H9 (cell line): ENCODE measurements at regions not wholly inside any gene's neighbourhood (a gene's known extent, or its start where the extent isn't known, plus 50 kb on each side); places are given as distances from the start of the nearest gene placed in this dataset.

ENCODE experiments used
- DNase-seq: peaks from one replicate; pipeline ENCODE4 v3.0.0-alpha.2; 2017
- H2AFZ ChIP-seq: one replicate; pipeline ENCODE4 v1.6.1; 2013; ENCODE audit warnings: mild to moderate bottlenecking, low read length, control low read depth, moderate library complexity
- H2AK5ac ChIP-seq: 2 replicates; pipeline ENCODE4 v1.6.1; 2013; ENCODE audit warnings: low read length, control low read depth, mixed read lengths; ENCODE audit not compliant: insufficient read length
- H2BK120ac ChIP-seq: one replicate; pipeline ENCODE4 v1.6.1; 2013; ENCODE audit warnings: low read depth, mild to moderate bottlenecking, low read length, control low read depth, inconsistent platforms; ENCODE audit not compliant: poor library complexity, severe bottlenecking
- H2BK12ac ChIP-seq: 2 replicates; pipeline ENCODE4 v1.6.1; 2013; ENCODE audit warnings: low read length, control low read depth, mixed read lengths, low read depth; ENCODE audit not compliant: insufficient read length
- H2BK15ac ChIP-seq: 2 replicates; pipeline ENCODE4 v1.6.1; 2013; ENCODE audit warnings: low read depth, low read length, control low read depth
- H2BK20ac ChIP-seq: one replicate; pipeline ENCODE4 v1.6.1; 2013; ENCODE audit warnings: low read depth, mild to moderate bottlenecking, low read length, control low read depth, inconsistent platforms; ENCODE audit not compliant: poor library complexity, severe bottlenecking
- H2BK5ac ChIP-seq: 2 replicates; pipeline ENCODE4 v1.6.1; 2013; ENCODE audit warnings: low read length, control low read depth, mixed read lengths; ENCODE audit not compliant: insufficient read length
- H3K14ac ChIP-seq: 2 replicates; pipeline ENCODE4 v1.6.1; 2013; ENCODE audit warnings: low read length, control low read depth; ENCODE audit not compliant: insufficient read depth
- H3K18ac ChIP-seq: 2 replicates; pipeline ENCODE4 v1.6.1; 2013; ENCODE audit warnings: low read depth, mild to moderate bottlenecking, mixed read lengths, low read length, control low read depth; ENCODE audit not compliant: insufficient read length
- H3K23ac ChIP-seq: 2 replicates; pipeline ENCODE4 v1.6.1; 2013; ENCODE audit warnings: low read length, control low read depth, mixed read lengths, low read depth; ENCODE audit not compliant: insufficient read length
- H3K23me2 ChIP-seq: 2 replicates; pipeline ENCODE4 v1.6.1; 2013; ENCODE audit warnings: low read depth, mild to moderate bottlenecking, mixed read lengths, low read length, control low read depth; ENCODE audit not compliant: insufficient read length, poor library complexity, severe bottlenecking
- H3K27ac ChIP-seq: 2 replicates; pipeline ENCODE4 v1.5.1; 2013; ENCODE audit warnings: low read length, control low read depth, mixed read lengths, low read depth; ENCODE audit not compliant: insufficient read length
- H3K27me3 ChIP-seq: 2 replicates; pipeline ENCODE4 v1.6.1; 2013; ENCODE audit warnings: low read length, control low read depth, inconsistent platforms; ENCODE audit not compliant: insufficient read depth
- H3K4ac ChIP-seq: 2 replicates; pipeline ENCODE4 v1.6.1; 2013; ENCODE audit warnings: low read depth, mild to moderate bottlenecking, control low read depth, inconsistent platforms, low read length, moderate library complexity
- H3K4me1 ChIP-seq: 2 replicates; pipeline ENCODE4 v1.6.1; 2013; ENCODE audit warnings: low read length, control low read depth, inconsistent platforms; ENCODE audit not compliant: insufficient read depth
- H3K4me2 ChIP-seq: 2 replicates; pipeline ENCODE4 v1.6.1; 2013; ENCODE audit warnings: low read length, control low read depth, mixed read lengths; ENCODE audit not compliant: insufficient read length, insufficient read depth
- H3K56ac ChIP-seq: 2 replicates; pipeline ENCODE4 v1.6.1; 2013; ENCODE audit warnings: low read depth, mild to moderate bottlenecking, mixed read lengths, low read length, control low read depth; ENCODE audit not compliant: insufficient read length
- H3K79me1 ChIP-seq: 2 replicates; pipeline ENCODE4 v1.6.1; 2013; ENCODE audit warnings: low read depth, mild to moderate bottlenecking, moderate library complexity, low read length, control low read depth, inconsistent platforms; ENCODE audit not compliant: insufficient read depth, poor library complexity, severe bottlenecking
- H3K79me2 ChIP-seq: 2 replicates; pipeline ENCODE4 v1.6.1; 2013; ENCODE audit warnings: low read length, control low read depth, inconsistent platforms; ENCODE audit not compliant: insufficient read depth
- H3K9ac ChIP-seq: 2 replicates; pipeline ENCODE4 v1.6.1; 2013; ENCODE audit warnings: low read length, control low read depth, mixed read lengths; ENCODE audit not compliant: insufficient read length; ENCODE audit errors: extremely low read depth
- H3K9me3 ChIP-seq: one replicate; pipeline ENCODE4 v1.6.1; 2013; ENCODE audit warnings: low read depth, low read length, inconsistent platforms; ENCODE audit not compliant: control insufficient read depth
- H3T11ph ChIP-seq: one replicate; pipeline ENCODE4 v1.6.1; 2013; ENCODE audit warnings: mild to moderate bottlenecking, low read length, control low read depth, inconsistent platforms
- H4K20me1 ChIP-seq: one replicate; pipeline ENCODE4 v1.6.1; 2013; ENCODE audit not compliant: control insufficient read depth, insufficient read length, insufficient read depth
- H4K5ac ChIP-seq: 2 replicates; pipeline ENCODE4 v1.6.1; 2013; ENCODE audit warnings: low read depth, mild to moderate bottlenecking, mixed read lengths, low read length, control low read depth; ENCODE audit not compliant: insufficient read length
- H4K8ac ChIP-seq: replicated peaks from 2 replicates; pipeline ENCODE4 v1.6.1; 2013; ENCODE audit warnings: low read length, control low read depth, mixed read lengths, low read depth; ENCODE audit not compliant: insufficient read length
- H4K91ac ChIP-seq: 2 replicates; pipeline ENCODE4 v1.6.1; 2013; ENCODE audit warnings: low read depth, mild to moderate bottlenecking, moderate library complexity, mixed read lengths, low read length, control low read depth; ENCODE audit not compliant: insufficient read length
- H3K27ac Mint-ChIP-seq, 3 experiments: 2 replicates in 2 of 3; 3 replicates in 1 of 3; pipeline ENCODE4 v1.8.0; 2020 to 2021; ENCODE audit warnings: mixed read lengths in 3 of 3, mild to moderate bottlenecking in 1 of 3, moderate library complexity in 1 of 3
- H3K27me3 Mint-ChIP-seq: 2 replicates; pipeline ENCODE4 v1.8.0; 2021; ENCODE audit warnings: low read depth, mild to moderate bottlenecking, moderate library complexity, mixed read lengths
- H3K36me3 Mint-ChIP-seq, 3 experiments: 2 replicates in 2 of 3; 3 replicates in 1 of 3; pipeline ENCODE4 v1.8.0; 2020 to 2021; ENCODE audit warnings: low read depth in 3 of 3, mixed read lengths in 3 of 3; ENCODE audit not compliant: insufficient read depth in 1 of 3
- H3K4me1 Mint-ChIP-seq, 2 experiments: 2 replicates each; pipeline ENCODE4 v1.8.0; 2020; ENCODE audit warnings: mixed read lengths in 2 of 2
- H3K4me3 Mint-ChIP-seq, 2 experiments: 2 replicates in 1 of 2; 3 replicates in 1 of 2; pipeline ENCODE4 v1.8.0; 2020 to 2021; ENCODE audit warnings: mild to moderate bottlenecking in 2 of 2, mixed read lengths in 2 of 2, moderate library complexity in 1 of 2
- H3K9me3 Mint-ChIP-seq, 2 experiments: 2 replicates in 1 of 2; 3 replicates in 1 of 2; pipeline ENCODE4 v1.8.0; 2020; ENCODE audit warnings: mild to moderate bottlenecking in 2 of 2, mixed read lengths in 2 of 2, moderate library complexity in 1 of 2
- WGBS: extraction: QIAGEN DNeasy Blood & Tissue Kit; methylation state at CpG from one replicate; pipeline ENCODE4 v1.1.7; 2013; ENCODE audit warnings: missing lambda C conversion rate, low lambda C conversion rate, mixed read lengths; ENCODE audit not compliant: insufficient read length; ENCODE audit errors: extremely low coverage; 5-methylcytosine and 5-hydroxymethylcytosine counted together
- TF ChIP-seq, protein P1 (sequence below): fragments of 200-600 bp; sonication (generic); conservative IDR thresholded peaks from 3 replicates; pipeline ENCODE4 v1.8.0; 2021; ENCODE audit warnings: antibody characterized with exemption, mild to moderate bottlenecking

DNA sequence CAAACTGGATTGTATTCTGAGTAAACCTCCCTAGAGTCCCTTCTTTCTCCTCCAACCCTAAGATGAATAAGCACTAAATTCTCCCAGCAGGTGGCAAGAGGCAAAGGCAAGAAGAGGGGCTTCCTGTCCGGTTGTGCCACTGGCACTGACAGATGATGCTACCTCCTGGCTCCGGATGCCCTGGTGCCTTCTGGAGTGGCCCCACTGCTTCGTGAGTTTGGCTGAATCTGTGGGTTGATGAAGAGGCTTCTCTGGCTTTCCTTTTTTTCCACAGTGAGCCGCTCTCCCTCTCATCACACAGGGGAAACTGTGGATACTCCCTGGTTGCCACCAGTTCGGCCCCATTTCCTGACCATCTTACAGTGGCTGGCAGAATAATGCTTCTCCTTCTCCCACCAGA, 404.7 kb downstream of the GALR1 start:
- Histone ChIP-seq H4K20me1 (no peaks in the 10 kb centered on the region), H2BK120ac (no peak overlapping the region), H3K14ac (no peak overlapping the region), H4K5ac (no peak overlapping the region), H3K4me2 (no peak overlapping the region), H3K27ac (no peak overlapping the region), H2BK12ac (no peak overlapping the region), H3K18ac (no peak overlapping the region), H3K79me2 (no peaks in the 10 kb centered on the region), H3T11ph (no peak overlapping the region), H3K27me3 (no peaks in the 10 kb centered on the region), H3K56ac (no peak overlapping the region), H3K79me1 (no peaks in the 10 kb centered on the region), H2AFZ (no peak overlapping the region), H3K4ac (no peak overlapping the region), H4K8ac (no peak overlapping the region), H2BK20ac (no peak overlapping the region), H3K9ac (no peak overlapping the region), H3K23me2 (no peaks in the 10 kb centered on the region), H3K23ac (no peak overlapping the region), H2BK15ac (no peak overlapping the region), H3K4me1 (no peaks in the 10 kb centered on the region), H2BK5ac (no peak overlapping the region), H4K91ac (no peak overlapping the region), H3K9me3 (no peaks in the 10 kb centered on the region), H2AK5ac (no peak overlapping the region)
- Mint-ChIP-seq H3K27me3 (peaks cover 10% of the 10 kb centered on the region), H3K27ac (no peak overlapping the region), H3K4me1 (peaks cover 5 to 6% of the 10 kb centered on the region in 2 experiments), H3K4me3 (no peak overlapping the region), H3K36me3 (peaks cover 0 to 2% (median 0%) of the 10 kb centered on the region in 3 experiments; a peak in 1 of 7 replicates), H3K9me3 (no peaks in the 10 kb centered on the region; a peak in 1 of 5 replicates)
- no peak for DNase-seq
- no CpG with 5 or more reads among the region's 5 CpGs for WGBS
- TF ChIP-seq, protein P1, sequence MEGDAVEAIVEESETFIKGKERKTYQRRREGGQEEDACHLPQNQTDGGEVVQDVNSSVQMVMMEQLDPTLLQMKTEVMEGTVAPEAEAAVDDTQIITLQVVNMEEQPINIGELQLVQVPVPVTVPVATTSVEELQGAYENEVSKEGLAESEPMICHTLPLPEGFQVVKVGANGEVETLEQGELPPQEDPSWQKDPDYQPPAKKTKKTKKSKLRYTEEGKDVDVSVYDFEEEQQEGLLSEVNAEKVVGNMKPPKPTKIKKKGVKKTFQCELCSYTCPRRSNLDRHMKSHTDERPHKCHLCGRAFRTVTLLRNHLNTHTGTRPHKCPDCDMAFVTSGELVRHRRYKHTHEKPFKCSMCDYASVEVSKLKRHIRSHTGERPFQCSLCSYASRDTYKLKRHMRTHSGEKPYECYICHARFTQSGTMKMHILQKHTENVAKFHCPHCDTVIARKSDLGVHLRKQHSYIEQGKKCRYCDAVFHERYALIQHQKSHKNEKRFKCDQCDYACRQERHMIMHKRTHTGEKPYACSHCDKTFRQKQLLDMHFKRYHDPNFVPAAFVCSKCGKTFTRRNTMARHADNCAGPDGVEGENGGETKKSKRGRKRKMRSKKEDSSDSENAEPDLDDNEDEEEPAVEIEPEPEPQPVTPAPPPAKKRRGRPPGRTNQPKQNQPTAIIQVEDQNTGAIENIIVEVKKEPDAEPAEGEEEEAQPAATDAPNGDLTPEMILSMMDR = no peak
